PFSK-1 (cell line): ENCODE measurements at regions not wholly inside any gene's neighbourhood (a gene's known extent, or its start where the extent isn't known, plus 50 kb on each side); places are given as distances from the start of the nearest gene placed in this dataset.

Experiments used
- POLR2AphosphoS5 ChIP-seq: IDR thresholded peaks from 2 replicates; pipeline ENCODE4 v1.6.1; 2012; ENCODE audit warnings: low read depth, mild to moderate bottlenecking, control low read depth, low read length, moderate library complexity
- REST ChIP-seq, 2 experiments: IDR thresholded peaks; 2 replicates each; pipeline versions ENCODE4 v1.6.1 to v1.8.0; 2011 to 2012; ENCODE audit warnings: low read depth in 2 of 2, low read length in 2 of 2, control low read depth in 1 of 2, inconsistent platforms in 1 of 2, mild to moderate bottlenecking in 1 of 2, moderate library complexity in 1 of 2; ENCODE audit not compliant: insufficient read depth in 1 of 2
- SIN3A ChIP-seq: IDR thresholded peaks from 2 replicates; pipeline ENCODE4 v1.6.1; 2012; ENCODE audit warnings: mild to moderate bottlenecking, low read length, moderate library complexity, borderline replicate concordance; ENCODE audit not compliant: insufficient read depth

DNA sequence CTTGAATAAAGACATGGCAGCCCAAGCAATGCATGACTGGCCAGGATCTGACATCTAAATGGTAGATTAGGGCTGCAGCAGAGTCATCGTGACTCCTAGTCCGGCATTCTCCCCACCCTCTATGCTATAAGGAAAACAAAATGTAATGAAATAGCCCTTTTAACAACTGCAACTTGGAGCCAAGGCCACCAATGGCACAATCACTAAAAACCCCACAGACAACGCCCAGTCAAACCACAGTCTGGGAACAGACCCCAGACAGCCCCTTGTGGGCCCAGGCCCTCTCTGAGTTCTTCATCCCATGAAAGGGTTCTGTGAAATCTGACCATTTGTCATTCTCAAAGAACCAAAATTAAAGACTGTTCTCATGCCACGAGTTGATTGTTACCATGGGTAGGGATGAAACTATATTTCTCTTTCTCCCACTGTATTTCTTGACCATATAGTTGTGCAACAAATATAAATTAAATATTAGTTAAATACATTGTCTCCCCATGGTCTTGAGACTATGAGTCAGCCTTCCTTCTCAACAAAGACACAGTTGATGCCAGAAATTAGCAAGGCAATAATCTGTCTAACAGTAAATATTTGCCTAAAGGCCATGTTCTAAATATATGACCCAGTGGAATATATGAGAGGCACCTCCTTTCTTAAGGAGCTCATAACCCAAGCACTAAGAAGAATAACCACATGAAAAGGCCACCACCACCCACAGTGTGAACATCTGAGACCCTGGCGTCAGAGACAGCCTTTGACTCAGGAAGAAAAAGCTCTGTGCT is 85.6 kb upstream of the SSTR4 start:
- no peak for TF ChIP-seq POLR2AphosphoS5
- no peak for TF ChIP-seq SIN3A
- no peak for TF ChIP-seq REST (IDR thresholded peaks at IDR 0.05; ENCODE audit: insufficient read depth in 1 of 2, low read depth in 2 of 2, low read length in 2 of 2)
